ENCODE measurements at regions not wholly inside any gene's neighbourhood (a gene's known extent, or its start where the extent isn't known, plus 50 kb on each side); places are given as distances from the start of the nearest gene placed in this dataset.

DNA sequence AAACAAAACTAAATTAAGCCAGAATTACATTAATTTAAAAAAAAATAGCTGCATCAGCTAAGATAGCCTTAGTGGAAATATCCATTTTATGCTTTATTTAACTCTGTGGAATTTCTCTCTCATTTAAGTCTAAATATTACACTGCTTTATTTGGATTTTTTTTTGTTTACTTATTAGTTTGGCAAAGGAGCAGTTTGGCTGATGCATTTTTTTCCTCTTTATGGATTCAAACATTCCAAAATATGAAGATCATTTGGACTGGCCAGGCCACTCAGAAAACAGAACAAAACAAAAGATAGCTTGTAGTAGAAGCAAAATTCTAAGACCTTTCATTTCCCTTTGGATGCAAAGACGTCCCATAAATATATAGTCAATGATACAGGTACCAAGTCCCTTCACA is 707.3 kb upstream of the UBE2E2 start:
- DNase-seq: no peak

DNA sequence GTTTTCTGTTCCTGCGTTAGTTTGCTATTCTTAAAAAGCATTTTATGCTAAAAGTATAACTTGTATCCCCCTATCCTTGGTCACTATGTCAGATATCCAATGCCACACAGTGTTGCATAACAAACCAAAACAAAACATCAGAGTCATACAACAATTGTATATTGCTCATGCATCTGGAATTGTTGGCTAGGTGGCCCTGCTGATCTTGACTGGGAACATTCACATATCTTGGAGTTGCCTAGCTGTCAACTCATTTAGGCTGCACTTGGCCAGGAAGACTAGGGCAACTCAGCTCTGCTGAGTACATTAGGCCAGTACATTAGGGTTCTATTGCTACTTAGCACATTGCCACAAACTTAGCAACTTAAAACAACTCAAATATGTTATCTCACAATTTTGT is 706.5 kb upstream of the UBE2E2 start:
- DNase-seq: no peak

DNA sequence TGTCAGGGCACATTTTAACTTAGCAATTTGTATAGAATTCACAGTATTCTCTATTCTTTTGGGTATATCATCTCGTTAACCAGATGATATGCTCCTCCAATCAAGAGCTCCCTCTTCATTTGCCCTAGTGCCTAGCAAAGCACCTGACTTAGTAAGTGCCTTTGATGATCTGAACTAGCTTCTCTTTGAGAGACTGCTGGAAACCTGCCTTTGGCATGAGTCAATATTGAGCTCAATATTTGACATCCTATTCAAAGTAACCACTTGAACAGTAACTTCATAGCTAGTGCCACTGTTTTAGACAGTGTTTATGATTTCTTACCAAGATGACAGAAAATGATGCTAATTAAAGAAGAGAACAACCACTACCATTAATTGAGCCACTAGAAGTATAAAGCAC is 696.3 kb upstream of the UBE2E2 start:
- DNase-seq: no peak

DNA sequence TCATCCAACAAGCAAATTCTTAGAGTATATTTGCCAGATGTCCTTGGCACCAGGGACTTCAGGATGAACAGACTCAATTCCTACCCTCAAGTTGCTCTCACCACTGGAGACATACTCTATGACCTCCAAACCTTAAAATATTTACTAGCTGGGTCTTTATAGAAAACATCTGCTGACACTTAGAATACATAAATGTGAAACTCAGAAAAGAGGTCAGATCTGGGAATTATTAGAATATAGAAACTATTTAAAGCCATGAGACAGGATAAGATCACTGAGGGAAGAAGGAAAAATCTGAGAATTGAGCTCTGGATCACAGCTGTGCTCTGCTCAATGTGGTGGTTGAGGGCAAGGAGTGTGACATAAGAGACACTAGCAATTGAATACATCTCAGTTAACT is 695.4 kb upstream of the UBE2E2 start:
- no peak for DNase-seq

DNA sequence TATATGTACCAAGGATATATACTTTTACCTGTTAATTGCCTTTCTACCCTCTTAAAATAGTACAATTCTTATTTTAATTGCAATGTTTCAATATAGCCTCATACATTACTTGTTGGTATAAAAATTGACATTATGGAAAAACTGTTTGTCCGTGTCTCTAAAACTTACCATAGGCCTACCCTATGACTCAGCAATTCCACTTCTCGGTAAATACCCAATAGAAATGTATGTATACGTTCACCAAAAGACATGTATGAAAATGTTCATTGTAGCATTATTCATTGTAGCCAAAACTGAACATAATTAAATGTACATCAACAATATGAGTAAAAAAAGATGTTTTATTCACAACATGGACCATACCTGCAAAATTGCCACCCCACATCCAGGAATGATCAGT is 679.2 kb upstream of the UBE2E2 start:
- DNase-seq: no peak

DNA sequence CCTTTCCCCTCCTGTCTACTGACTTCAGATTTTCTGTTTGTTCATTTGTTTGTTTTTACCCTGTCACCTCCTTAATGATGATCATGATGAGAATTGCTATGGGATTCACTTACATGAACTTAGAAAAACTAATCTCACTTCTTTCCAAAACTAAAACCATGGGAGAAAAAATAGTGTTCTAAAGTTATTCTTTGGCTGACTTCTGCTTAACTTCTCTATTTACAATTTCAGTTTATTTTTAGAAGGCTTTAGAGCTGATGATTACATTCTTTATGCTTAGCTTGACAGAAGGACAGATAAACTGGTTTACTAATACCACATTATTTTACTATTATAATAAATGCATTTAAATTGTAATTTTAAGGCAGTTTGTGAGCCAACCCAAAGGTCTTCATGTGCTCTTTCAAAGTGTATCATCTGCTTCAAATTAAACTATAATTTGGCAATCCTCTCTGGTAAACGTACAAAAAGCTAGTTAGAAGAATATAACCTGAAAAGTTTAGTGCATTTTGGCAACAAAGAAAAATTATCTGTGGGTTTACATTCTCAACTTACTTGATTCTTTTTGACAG is 676.8 kb upstream of the UBE2E2 start:
- no peak for DNase-seq

DNA sequence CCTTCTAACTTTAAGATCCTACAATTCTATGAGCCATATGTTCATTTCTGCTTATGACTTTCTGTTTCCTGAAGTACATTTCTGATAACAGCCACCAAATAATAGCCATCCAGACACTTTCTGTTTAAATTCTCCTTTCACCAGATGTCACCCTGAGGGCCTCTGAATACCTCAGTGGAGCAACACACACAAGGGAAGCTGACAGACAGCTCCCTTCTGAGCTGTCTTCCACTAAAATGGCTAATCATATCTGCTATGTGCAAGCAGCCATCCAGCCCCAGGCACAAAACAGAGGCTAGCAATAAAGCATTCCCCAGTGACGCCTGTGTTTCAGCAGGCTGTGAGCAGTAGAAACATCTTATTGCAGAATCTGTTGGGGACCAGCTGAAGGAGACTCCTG is 666.6 kb upstream of the UBE2E2 start:
- no peak for DNase-seq

DNA sequence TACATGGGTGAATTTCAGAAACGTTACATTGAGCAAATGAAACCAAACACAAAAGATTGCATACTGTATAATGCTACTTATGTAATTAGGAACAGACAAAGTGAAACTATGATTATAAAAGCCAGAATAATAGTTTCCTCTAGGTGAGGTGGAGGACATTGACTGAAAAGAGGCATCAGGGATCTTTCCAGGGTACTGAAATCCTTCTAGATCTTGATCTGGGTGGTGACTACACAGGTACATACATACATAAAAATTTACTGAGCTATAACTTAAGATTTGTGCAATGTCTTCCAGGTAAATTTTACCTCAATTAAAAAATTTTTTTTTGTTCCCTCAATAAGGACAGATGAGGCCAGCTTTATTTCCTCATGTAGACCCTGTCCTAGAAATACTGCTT is 665.6 kb upstream of the UBE2E2 start:
- DNase-seq: no peak

DNA sequence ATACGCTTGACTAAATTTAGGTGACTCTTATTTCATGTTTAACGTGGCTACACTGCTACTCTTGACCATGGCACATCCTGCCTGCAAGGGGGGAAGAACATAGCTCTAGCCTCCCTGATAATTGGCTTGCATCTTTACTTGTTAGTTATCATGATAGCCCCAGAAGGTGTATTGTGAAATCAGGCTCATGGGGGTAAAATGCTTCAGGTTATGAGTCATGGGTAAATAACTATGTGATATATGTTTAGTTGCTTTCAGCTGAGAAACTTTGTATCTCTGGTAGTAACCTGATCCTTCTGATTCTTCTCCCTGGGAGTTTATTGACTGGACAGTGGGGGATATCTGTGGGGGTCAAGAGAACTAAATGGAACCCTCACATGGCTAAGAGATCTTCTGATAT is 660.8 kb upstream of the UBE2E2 start:
- DNase-seq: no peak

DNA sequence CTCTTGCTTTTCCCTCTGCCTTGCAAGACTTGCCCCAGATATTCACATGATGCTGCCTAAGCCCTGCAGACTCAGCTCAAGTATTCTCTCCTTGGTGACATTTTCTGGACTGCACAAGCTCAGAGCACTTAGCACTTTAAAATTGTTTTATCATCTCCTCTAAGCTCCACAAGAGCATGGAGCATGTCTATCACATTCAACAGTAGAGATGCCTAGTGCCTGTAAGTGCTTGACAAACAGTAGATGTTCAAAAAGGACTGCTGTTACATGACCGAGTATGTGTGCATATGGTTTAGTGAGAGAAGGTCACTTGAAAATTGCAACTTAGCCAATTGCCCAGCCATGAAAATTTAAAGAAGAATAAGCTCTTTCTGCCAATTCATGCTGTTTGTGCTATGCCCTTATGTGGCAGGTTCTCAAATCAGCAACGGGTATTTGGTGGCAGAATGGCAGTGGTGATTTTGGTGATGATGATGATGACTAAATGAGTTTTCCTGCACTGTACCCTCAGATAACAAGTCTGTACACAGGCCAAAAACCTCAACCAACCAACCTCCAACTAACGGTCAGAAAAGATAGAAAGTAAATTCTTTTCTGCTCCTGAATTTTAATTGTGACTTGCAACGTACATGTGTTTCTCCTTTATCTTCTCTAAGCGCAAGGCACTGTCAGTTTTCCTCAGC is 647.2 kb upstream of the UBE2E2 start:
- no peak for DNase-seq

DNA sequence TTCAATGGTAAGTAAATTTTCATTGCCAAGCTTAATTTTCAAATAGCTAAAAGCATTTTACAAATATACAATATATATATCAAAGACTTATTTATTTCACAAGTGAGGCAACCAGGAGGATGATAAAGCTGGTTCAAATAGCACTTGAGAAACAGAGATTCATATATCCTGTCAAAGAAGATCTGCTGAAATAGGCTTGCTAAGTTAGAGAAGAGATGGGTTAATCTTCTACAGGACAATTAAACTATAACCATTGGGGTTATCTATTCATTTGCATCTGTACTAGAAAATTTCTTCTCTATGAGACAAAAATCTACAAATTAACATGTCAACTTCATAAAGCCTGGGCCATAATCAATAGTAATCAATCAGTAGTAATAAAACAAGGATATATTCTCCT is 637.7 kb upstream of the UBE2E2 start:
- DNase-seq: no peak

DNA sequence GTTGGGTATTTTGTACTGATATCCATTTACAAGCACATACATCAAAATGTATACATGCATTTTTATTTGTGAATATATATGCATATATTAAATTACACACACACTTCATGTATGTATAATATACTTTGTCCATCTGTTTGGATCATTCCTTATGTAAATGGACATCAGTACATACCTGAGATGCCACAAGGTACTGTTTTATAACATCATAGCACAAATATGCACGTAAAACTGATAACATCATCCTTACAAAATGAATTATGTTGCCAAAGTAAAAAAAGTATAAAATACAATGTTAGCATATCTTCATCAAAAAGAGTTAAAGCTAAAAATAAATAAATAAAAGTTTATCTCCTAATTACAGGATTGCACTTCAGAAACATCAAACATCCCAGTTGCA is 634.8 kb upstream of the UBE2E2 start:
- no peak for DNase-seq

DNA sequence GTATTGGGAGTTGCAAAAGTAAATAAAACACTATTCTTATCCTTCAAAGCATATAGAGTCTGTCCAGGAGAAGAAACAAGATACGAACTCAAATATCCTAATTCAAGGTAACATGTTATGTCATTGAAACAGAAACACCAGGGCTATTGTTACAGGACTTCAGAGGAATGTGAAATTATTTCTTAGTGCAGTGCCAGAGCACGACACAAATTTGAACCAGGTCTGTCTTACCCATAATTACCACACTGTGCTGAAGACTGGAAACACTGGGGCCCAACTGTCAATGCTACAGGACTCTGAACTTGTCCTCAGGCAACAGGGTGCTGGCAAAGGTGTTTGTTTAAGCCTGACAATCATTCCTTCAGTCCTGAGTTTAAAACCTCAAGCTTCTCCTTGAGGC is 633.6 kb upstream of the UBE2E2 start:
- DNase-seq: no peak

DNA sequence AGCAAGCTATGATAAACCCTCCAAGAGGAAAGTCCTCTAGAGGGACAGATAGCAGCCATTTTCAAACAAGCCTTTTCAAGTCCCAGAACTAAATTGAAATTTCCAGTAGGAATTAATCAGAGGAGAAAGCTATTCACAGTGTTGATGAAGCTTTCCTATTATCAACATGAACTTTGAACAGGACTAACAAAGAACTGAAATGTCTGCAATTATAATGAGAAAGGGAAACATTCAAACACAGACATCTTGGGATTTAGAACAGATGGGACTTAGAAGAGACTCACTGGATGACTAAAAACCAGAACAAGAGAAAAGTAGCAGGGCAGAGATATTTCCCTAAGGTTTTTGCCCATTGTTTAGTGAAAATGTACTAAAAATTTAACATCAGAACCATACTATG is 622.1 kb upstream of the UBE2E2 start:
- DNase-seq: no peak

DNA sequence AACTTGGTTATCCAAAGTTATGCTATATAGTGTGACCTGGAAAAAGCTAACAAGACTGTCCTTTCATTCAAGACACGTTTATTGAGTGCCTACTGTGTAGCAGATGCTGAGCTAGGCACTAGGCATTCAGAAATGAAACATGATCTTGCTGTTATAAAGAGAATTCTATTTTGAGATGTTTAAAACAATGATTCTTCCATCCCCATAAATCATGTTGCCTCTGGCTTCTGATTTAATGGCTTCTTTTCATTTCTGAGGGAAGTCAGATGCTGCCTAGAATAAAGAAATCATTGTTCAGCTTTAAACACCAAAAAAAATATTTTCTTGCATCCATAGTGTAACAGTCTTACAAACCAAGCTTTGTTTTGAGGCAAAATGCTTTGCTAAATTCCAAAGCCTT is 620.9 kb upstream of the UBE2E2 start:
- DNase-seq: no peak

DNA sequence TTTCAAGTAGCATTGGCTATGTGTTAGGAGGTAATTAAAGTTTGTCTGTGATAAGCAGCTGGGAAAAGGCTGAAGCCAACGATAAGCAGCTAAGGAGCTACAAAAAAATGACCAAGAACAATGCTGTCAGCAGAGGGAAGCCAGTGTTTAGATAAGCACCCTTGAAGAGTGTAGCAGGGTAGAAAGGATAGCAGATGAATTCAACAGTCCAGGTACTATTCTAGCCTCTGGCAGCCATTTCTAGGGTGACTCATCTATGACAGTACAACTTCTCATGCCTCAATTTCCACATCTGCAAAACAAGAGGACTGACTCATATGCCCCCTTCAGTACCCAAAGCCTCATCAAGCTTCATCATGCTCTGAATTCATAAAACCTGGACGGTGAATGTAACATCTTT is 617.6 kb upstream of the UBE2E2 start:
- no peak for DNase-seq

DNA sequence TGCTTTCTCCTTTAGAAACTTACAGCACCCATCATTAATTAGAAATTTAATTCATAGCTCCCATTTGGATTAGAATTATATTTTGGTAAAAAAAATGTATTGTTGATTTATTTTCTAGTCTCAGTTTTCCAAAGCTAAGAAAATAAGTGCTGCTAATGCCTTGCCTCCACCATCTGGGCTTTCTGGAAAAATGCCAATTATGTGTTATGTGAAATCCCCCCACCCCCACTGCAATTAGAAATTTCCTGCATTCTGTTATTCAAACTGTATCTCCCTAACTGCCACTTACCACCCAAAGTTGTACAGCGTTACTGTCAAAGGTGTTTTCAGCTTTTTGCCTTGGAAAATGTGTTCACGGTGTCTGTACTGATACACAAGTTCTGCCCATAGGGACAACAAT is 617.2 kb upstream of the UBE2E2 start:
- no peak for DNase-seq

DNA sequence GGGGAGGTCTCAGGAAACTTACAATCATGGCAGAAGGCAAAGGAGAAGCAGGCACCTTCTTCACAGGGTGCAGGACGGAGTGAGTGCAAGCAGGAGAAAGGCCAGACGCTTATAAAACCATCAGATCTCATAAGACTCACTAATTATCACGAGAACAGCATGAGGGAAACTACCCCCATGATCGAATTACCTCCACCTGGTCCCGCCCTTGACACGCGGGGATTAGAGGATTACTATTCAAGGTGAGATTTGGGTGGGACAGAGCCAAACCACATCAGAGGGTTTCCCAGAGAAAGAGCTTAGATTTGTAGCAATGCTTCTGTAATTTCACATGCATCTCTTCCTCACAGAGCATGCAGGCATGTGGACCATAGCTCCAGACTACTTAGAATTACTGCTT is 615.7 kb upstream of the UBE2E2 start:
- DNase-seq: no peak

DNA sequence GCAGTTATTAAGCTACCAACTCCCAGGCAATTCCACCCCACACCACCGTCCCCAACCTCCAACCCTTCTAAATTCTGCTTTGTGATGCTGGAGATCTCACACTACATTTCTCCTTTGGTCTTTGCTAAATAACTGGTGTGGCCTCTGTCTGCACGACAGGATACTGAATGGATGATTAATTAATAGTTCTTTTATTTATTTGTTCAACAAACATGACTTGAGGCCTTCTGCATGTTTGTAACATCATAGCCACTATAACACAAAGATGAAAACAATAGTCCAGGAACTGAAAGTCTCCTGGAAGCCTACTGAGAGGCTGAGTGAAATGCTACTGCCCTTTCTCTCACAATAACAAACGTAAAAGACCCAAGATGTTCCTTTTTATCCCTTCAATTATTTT is 609.5 kb upstream of the UBE2E2 start:
- DNase-seq: no peak

DNA sequence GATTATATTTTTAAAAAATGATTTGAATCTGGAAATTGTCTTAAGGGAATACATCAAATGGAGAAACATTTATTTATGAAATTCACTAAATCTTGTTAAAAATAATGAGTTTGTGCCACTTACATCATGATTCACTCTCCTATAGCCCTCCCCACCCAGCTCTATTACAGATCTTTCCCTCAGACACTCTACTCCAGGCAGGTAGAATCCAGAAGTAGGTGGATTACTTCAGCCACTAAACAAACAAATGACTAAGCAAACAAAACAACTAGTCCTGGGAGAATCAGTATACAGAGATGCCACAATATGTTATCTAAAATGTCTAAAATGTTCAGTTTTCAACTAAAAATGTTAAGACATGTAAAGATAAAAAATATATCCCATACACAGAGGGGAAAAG is 608.1 kb upstream of the UBE2E2 start:
- no peak for DNase-seq

DNA sequence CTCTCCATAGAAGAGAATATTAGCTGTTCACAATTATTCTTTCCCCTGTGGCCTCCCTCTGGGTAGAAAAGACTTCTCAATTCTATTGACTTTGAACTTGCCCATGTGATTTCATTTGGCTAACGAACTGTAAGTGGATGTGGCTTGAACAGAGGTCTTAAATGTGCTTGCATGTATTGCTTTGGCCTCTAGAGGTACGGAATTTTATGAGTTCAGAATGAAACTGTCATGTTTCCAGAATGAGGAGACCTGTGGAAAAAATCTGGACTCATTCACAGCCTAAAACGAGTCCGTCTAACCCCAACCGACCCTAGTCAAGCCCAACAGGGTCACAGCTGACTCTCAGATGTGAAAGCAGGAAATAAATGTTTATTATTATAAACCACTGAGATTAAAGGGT is 596.7 kb upstream of the UBE2E2 start:
- no peak for DNase-seq

DNA sequence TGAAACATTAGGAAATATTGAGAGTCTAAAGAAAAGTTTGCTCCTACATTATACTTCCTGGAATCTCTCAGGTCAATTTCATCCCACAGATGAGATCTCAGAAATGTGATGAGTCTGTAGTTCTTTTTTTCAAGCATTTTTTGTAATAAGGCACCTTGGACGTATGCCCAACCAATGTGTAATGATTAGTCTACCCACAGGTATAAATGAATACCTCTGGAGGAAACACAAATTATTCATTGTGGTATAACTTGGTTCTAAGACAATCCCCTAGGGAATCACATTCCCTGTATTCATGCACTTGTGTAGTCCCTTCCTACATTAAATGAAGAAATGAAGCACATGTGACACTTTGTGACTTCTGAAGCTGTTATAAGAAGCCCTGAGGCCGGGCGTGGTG is 596.2 kb upstream of the UBE2E2 start:
- no peak for DNase-seq

DNA sequence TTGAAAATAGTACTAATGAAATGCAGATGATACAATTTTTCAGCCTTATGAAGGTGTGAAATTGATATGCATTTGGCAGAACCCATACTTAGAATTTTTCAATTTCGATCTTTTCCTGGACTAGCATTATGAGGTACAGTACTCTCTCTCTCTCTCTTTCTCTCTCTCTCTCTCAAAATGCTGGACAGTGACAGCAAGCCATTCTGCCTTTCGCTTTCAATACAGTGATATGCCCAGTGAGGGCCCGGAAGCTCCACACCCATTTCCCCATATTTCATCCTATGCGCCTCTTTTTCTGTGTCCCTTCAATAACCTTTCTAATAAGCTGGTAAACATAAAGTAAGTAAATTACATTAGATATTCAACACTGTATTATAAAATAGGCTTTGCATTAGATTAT is 595.0 kb upstream of the UBE2E2 start:
- DNase-seq: no peak

DNA sequence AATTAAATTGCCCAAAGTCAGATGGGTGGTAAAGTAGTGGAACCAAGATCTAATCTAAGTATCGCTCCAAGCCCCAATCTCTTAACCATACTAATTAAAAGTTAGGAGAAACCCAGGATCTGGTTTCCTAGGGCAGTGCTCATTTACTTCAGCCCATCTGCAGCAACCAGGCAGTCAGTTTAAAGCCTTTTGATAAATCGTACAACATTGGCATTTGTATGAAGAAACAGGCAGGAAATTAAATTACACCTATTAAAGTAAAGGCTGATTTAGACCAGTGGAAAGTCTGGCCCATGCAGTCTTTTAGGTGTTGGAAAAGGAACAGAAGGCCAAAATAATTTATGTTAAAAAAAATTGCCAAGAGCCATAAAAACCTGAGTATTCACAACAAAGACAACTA is 594.4 kb upstream of the UBE2E2 start:
- DNase-seq: no peak

DNA sequence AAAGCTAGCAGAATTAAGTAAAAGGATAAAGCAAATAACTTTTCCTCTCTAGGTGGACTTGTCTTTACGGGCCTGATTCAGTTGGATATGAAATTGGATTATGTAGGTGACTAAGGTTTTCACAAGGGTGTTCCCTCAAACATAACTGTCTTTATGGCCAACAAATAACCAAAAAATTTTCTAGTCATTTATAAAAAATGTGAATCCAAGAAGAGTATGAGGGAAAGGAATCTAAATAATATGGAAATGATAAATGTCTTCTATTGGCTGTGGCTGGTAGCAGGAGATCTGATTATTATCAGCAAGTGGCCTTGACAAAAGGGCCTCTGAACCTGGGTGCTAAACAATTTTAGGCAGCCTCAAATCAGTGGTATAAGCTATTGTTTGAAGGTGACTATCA is 594.0 kb upstream of the UBE2E2 start:
- no peak for DNase-seq

DNA sequence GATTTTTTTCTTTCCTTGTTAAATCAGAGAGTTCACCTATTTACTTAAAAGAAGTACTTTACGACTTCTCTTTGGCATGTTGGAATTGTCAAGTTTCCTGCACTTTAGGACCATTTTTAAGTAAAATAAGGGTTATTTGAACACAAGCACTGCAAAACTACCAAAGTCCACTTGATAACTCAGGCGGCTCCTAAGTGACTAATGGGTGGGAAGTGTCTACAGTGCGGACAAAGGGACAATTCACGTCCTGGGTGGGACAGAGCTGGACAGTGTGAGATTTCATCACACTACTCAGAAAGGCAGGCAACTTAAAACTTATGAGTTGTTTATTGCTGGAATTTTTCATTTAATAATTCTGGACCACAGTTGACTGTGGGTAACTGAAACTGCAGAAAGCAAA is 590.2 kb upstream of the UBE2E2 start:
- DNase-seq: no peak

Data from femur (tissue), 1 donor.